SU-DHL-6 (cell line): ENCODE measurements at regions not wholly inside any gene's neighbourhood (a gene's known extent, or its start where the extent isn't known, plus 50 kb on each side); places are given as distances from the start of the nearest gene placed in this dataset.

Experiments
- H2AFZ ChIP-seq: fragments of 200-600 bp; sonication (generic); 2 replicates; pipeline ENCODE4 v1.6.1; 2014; ENCODE audit warnings: low read depth, mild to moderate bottlenecking, moderate library complexity, mixed read lengths, antibody characterized with exemption, low read length; ENCODE audit not compliant: severe bottlenecking
- H3F3A ChIP-seq: fragments of 200-600 bp; shearing (Covaris generic); 2 replicates; pipeline ENCODE4 v1.6.0; 2016; ENCODE audit warnings: antibody characterized with exemption, mild to moderate bottlenecking; ENCODE audit not compliant: insufficient read depth
- H3K27ac ChIP-seq: fragments of 200-600 bp; sonication (generic); 2 replicates; pipeline ENCODE4 v1.5.1; 2016; ENCODE audit warnings: low read depth, mild to moderate bottlenecking, low read length, moderate library complexity, mixed read lengths
- H3K27me3 ChIP-seq: fragments of 200-600 bp; sonication (generic), shearing (Covaris generic); 2 replicates; pipeline ENCODE4 v1.6.0; 2014; ENCODE audit warnings: mild to moderate bottlenecking, low read length
- H3K36me3 ChIP-seq: fragments of 200-600 bp; sonication (generic); 2 replicates; pipeline ENCODE4 v1.6.1; 2014; ENCODE audit warnings: mild to moderate bottlenecking, low read length, mixed read lengths
- H3K4me2 ChIP-seq: fragments of 300-600, 200-600 bp; shearing (Covaris generic), sonication (generic); 2 replicates; pipeline ENCODE4 v1.6.0; 2014; ENCODE audit warnings: low read length, low read depth, mild to moderate bottlenecking; ENCODE audit not compliant: poor library complexity, severe bottlenecking
- H3K4me3 ChIP-seq: fragments of 200-600 bp; sonication (generic); 2 replicates; pipeline ENCODE4 v1.5.1; 2014; ENCODE audit warnings: antibody characterized with exemption, low read length, mild to moderate bottlenecking, mixed read lengths; ENCODE audit not compliant: insufficient read depth, poor library complexity, severe bottlenecking
- H3K79me2 ChIP-seq: fragments of 200-600 bp; sonication (generic); 2 replicates; pipeline ENCODE4 v1.6.1; 2014; ENCODE audit warnings: mild to moderate bottlenecking, low read length, moderate library complexity; ENCODE audit not compliant: insufficient read depth
- H3K9ac ChIP-seq: fragments of 200-600 bp; sonication (generic); 2 replicates; pipeline ENCODE4 v1.7.0; 2014; ENCODE audit warnings: mild to moderate bottlenecking, low read length
- H3K9me2 ChIP-seq: fragments of 200-600 bp; sonication (generic); replicated peaks from 2 replicates; pipeline ENCODE4 v1.6.1; 2014; ENCODE audit warnings: low read length; ENCODE audit not compliant: insufficient read depth
- H3K9me3 ChIP-seq: fragments of 200-600 bp; sonication (generic); 2 replicates; pipeline ENCODE4 v1.6.1; 2014; ENCODE audit warnings: low read length, mixed read lengths; ENCODE audit not compliant: insufficient read depth
- H4K20me1 ChIP-seq: fragments of 200-600 bp; sonication (generic); 2 replicates; pipeline ENCODE4 v1.6.1; 2014; ENCODE audit warnings: low read depth, mild to moderate bottlenecking, antibody characterized with exemption, low read length, moderate library complexity, mixed read lengths
- CTCF ChIP-seq: fragments of 200-600 bp; sonication (generic); IDR thresholded peaks from one replicate; pipeline ENCODE4 v1.5.1; 2017; ENCODE audit warnings: antibody characterized with exemption, mild to moderate bottlenecking, low read length, moderate library complexity; ENCODE audit not compliant: insufficient read depth, poor library complexity, severe bottlenecking
- EZH2phosphoT487 ChIP-seq: fragments of 200-600 bp; sonication (generic), shearing (Covaris generic); conservative IDR thresholded peaks from 2 replicates; pipeline ENCODE4 v1.6.1; 2018; ENCODE audit warnings: mild to moderate bottlenecking, antibody characterized with exemption, low read length, moderate library complexity, mixed read lengths

GRCh38 chr10:123425680-123426079 is 240.5 kb upstream of the GPR26 start:
- no peaks in the 10 kb centered on the region for H3F3A ChIP-seq
- no peaks in the 10 kb centered on the region for H3K9me3 ChIP-seq
- no peak overlapping the region for H3K4me2 ChIP-seq
- no peak overlapping the region for H3K4me3 ChIP-seq
- no peaks in the 10 kb centered on the region for H3K79me2 ChIP-seq
- no peaks in the 10 kb centered on the region; the same call in 1 of the 2 replicates for H3K27me3 ChIP-seq
- no peaks in the 10 kb centered on the region for H4K20me1 ChIP-seq
- no peak overlapping the region for H3K27ac ChIP-seq
- H2AFZ ChIP-seq: no peak overlapping the region
- H3K36me3 ChIP-seq: no peaks in the 10 kb centered on the region
- no peak for TF ChIP-seq CTCF
- TF ChIP-seq EZH2phosphoT487: no peak
- no peaks in the 10 kb centered on the region for H3K9me2 ChIP-seq
- H3K9ac ChIP-seq: no peak overlapping the region

- no peak overlapping the region for H3K27ac ChIP-seq
- H3K4me2 ChIP-seq: no peak overlapping the region
- no peaks in the 10 kb centered on the region for H4K20me1 ChIP-seq
Measured at GRCh38 chr10:123427165-123427786, 238.9 kb upstream of the GPR26 start.

GRCh38 chr10:123428391-123428790 is 237.8 kb upstream of the GPR26 start:
- no peaks in the 10 kb centered on the region for H3F3A ChIP-seq
- H3K36me3 ChIP-seq: no peaks in the 10 kb centered on the region
- no peak overlapping the region for H2AFZ ChIP-seq
- no peak overlapping the region for H3K4me2 ChIP-seq
- no peak overlapping the region for H3K9ac ChIP-seq
- no peaks in the 10 kb centered on the region for H4K20me1 ChIP-seq
- no peak for TF ChIP-seq CTCF
- no peak for TF ChIP-seq EZH2phosphoT487
- H3K9me2 ChIP-seq: no peaks in the 10 kb centered on the region
- no peak overlapping the region for H3K27ac ChIP-seq
- H3K27me3 ChIP-seq: no peaks in the 10 kb centered on the region; the same call in 1 of the 2 replicates
- H3K9me3 ChIP-seq: no peaks in the 10 kb centered on the region
- H3K79me2 ChIP-seq: no peaks in the 10 kb centered on the region
- no peak overlapping the region for H3K4me3 ChIP-seq

More at GRCh38 chr10:123427165-123427786, 238.9 kb upstream of the GPR26 start:
- no peak overlapping the region for H3K4me3 ChIP-seq
- H3K36me3 ChIP-seq: no peaks in the 10 kb centered on the region
- H2AFZ ChIP-seq: no peak overlapping the region
- no peaks in the 10 kb centered on the region for H3K79me2 ChIP-seq
- H3K9me2 ChIP-seq: no peaks in the 10 kb centered on the region
- TF ChIP-seq CTCF (no peak), EZH2phosphoT487 (no peak)
- no peaks in the 10 kb centered on the region for H3K9me3 ChIP-seq
- no peaks in the 10 kb centered on the region for H3F3A ChIP-seq
- H3K9ac ChIP-seq: no peak overlapping the region
- no peaks in the 10 kb centered on the region; the same call in 1 of the 2 replicates for H3K27me3 ChIP-seq
